ENCODE measurements at regions not wholly inside any gene's neighbourhood (a gene's known extent, or its start where the extent isn't known, plus 50 kb on each side); places are given as distances from the start of the nearest gene placed in this dataset.

GRCh38 chr4:152098365-152099060, 337.7 kb upstream of the GATB start:
- CTCF ChIA-PET, result interaction anchor here (0.7 kb wide), 1 partner anchor 180 kb away, joined by 3 read pairs; no protein-coding TSS in a partner anchor
- no peaks in the 10 kb centered on the region for H3K9me3 ChIP-seq (replicated peaks; ENCODE audit: control insufficient read depth, insufficient read depth, low read length)
- no peak overlapping the region for H3K4me2 ChIP-seq (ENCODE audit: control insufficient read depth, insufficient read depth)
- BruUV-seq (replicated peaks), result no TSS peak
- SMC1A ChIA-PET (ENCODE audit: uncharacterized antibody, unreplicated experiment), result no interaction called here
- intact Hi-C loops (cut with micrococcal nuclease; ENCODE audit: unreplicated experiment), result no loop called here
- no peak overlapping the region for H3K9ac ChIP-seq (ENCODE audit: control insufficient read depth, insufficient read depth, low read length)
- no peak for TF ChIP-seq PAX5 (IDR thresholded peaks at IDR 0.05; ENCODE audit: borderline replicate concordance, low read depth, low read length)
- TF ChIP-seq BHLHE40 (IDR thresholded peaks at IDR 0.05; ENCODE audit: borderline replicate concordance in 1 of 2, low read depth in 2 of 2, low read length in 1 of 2), result no peak
- TF ChIP-seq NR2C2 (IDR thresholded peaks at IDR 0.05; ENCODE audit: borderline replicate concordance, control insufficient read depth, insufficient read length, low read depth), result no peak
- RAD21 ChIA-PET (ENCODE audit: unreplicated experiment), result no interaction called here
- H3K79me2 ChIP-seq (ENCODE audit: control insufficient read depth, insufficient read depth, low read length), result no peaks in the 10 kb centered on the region
- H3K4me3 ChIP-seq, result no peak overlapping the region
- FAIRE-seq (no peak), ATAC-seq (no peak), DNase-seq (ENCODE audit: low read depth, low spot score) (no peak)
- H3K27ac ChIP-seq (ENCODE audit: control insufficient read depth, insufficient read depth), result no peak overlapping the region
- POLR2A ChIA-PET, result no interaction called here
- in situ Hi-C loops (cut with MboI), result no loop called here
- WGBS (ENCODE audit: insufficient coverage, insufficient replicate concordance, low lambda C conversion rate, missing lambda C conversion rate), result 71% methylated on average over 8 of the region's 8 CpGs
- peaks cover 8% of the 10 kb centered on the region for H3K4me1 ChIP-seq (ENCODE audit: control insufficient read depth, insufficient read depth, low read length)
- no peaks in the 10 kb centered on the region for H4K20me1 ChIP-seq (ENCODE audit: control insufficient read depth, insufficient read depth)
- no peak overlapping the region for H2AFZ ChIP-seq (ENCODE audit: control insufficient read depth, low read depth, low read length)
- no peaks in the 10 kb centered on the region for H3K36me3 ChIP-seq (ENCODE audit: control insufficient read depth in 2 of 2, insufficient read depth in 2 of 2, low read length in 1 of 2)
- no peaks in the 10 kb centered on the region for H3K27me3 ChIP-seq (replicated peaks in 1 of 2; ENCODE audit: control insufficient read depth in 2 of 2, insufficient read depth in 2 of 2, low read length in 1 of 2)

DNA sequence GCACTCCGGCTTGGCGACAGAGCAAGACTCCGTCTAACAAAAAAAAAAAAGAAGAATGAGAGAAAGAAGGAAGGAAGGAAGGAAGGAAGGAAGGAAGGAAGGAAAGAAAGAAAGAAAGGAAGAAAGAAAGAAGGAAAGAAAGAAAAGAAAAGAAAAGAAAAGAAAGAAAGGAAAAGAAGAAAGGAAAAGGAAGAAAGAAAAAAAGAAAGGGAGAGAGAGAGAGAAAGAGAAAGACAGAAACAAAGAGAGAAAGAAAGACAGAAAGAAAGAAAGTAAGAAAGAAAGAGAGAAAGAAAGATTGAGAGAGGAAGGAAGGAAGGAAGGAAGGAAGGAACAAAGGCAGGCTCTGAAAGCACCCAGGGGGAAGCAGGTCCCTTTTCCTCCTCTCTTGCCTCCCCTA, 336.6 kb upstream of the GATB start:
- intact Hi-C loops (cut with micrococcal nuclease; ENCODE audit: unreplicated experiment), result no loop called here
- no peaks in the 10 kb centered on the region for H3K79me2 ChIP-seq (ENCODE audit: control insufficient read depth, insufficient read depth, low read length)
- TF ChIP-seq ZNF384 (IDR thresholded peaks at IDR 0.05; ENCODE audit: borderline replicate concordance, low read depth, low read length) (no peak), KLF5 (IDR thresholded peaks at IDR 0.05; ENCODE audit: partially characterized antibody) (no peak), SRF (IDR thresholded peaks at IDR 0.05; ENCODE audit: low read depth in 2 of 2, low read length in 2 of 2) (no peak), YBX1 (IDR thresholded peaks at IDR 0.05) (no peak), DPF2 (IDR thresholded peaks at IDR 0.05) (no peak), RUNX3 (IDR thresholded peaks at IDR 0.05; ENCODE audit: low read length) (no peak), SIN3A (IDR thresholded peaks at IDR 0.05; ENCODE audit: low read depth, low read length) (no peak), IRF4 (IDR thresholded peaks at IDR 0.05; ENCODE audit: low read depth, low read length) (no peak), EZH2 (IDR thresholded peaks at IDR 0.05; ENCODE audit: borderline replicate concordance, control insufficient read depth, low read depth, low read length) (no peak)
- TF ChIP-seq, protein P1, sequence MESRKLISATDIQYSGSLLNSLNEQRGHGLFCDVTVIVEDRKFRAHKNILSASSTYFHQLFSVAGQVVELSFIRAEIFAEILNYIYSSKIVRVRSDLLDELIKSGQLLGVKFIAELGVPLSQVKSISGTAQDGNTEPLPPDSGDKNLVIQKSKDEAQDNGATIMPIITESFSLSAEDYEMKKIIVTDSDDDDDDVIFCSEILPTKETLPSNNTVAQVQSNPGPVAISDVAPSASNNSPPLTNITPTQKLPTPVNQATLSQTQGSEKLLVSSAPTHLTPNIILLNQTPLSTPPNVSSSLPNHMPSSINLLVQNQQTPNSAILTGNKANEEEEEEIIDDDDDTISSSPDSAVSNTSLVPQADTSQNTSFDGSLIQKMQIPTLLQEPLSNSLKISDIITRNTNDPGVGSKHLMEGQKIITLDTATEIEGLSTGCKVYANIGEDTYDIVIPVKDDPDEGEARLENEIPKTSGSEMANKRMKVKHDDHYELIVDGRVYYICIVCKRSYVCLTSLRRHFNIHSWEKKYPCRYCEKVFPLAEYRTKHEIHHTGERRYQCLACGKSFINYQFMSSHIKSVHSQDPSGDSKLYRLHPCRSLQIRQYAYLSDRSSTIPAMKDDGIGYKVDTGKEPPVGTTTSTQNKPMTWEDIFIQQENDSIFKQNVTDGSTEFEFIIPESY (IDR thresholded peaks at IDR 0.05), result no peak

More for the DNA sequence above, 336.6 kb upstream of the GATB start:
- H3K27ac ChIP-seq (ENCODE audit: control insufficient read depth, insufficient read depth), result no peak overlapping the region
- no peak overlapping the region for H3K9ac ChIP-seq (ENCODE audit: control insufficient read depth, insufficient read depth, low read length)
- no peak overlapping the region for H3K4me2 ChIP-seq (ENCODE audit: control insufficient read depth, insufficient read depth)
- H2AFZ ChIP-seq (ENCODE audit: control insufficient read depth, low read depth, low read length), result no peak overlapping the region
- CTCF ChIA-PET, result no interaction called here
- ATAC-seq (no peak), DNase-seq (ENCODE audit: low read depth, low spot score) (no peak), FAIRE-seq (no peak)
- H3K4me1 ChIP-seq (ENCODE audit: control insufficient read depth, insufficient read depth, low read length), result peaks cover 8% of the 10 kb centered on the region
- POLR2A ChIA-PET, result no interaction called here
- no peaks in the 10 kb centered on the region for H3K36me3 ChIP-seq (ENCODE audit: control insufficient read depth in 2 of 2, insufficient read depth in 2 of 2, low read length in 1 of 2)
- in situ Hi-C loops (cut with MboI), result no loop called here
- H3K27me3 ChIP-seq (replicated peaks in 1 of 2; ENCODE audit: control insufficient read depth in 2 of 2, insufficient read depth in 2 of 2, low read length in 1 of 2), result no peaks in the 10 kb centered on the region
- H3K4me3 ChIP-seq, result no peak overlapping the region
- BruUV-seq (replicated peaks), result no TSS peak
- RAD21 ChIA-PET (ENCODE audit: unreplicated experiment), result no interaction called here
- H4K20me1 ChIP-seq (ENCODE audit: control insufficient read depth, insufficient read depth), result no peaks in the 10 kb centered on the region
- WGBS (ENCODE audit: insufficient coverage, insufficient replicate concordance, low lambda C conversion rate, missing lambda C conversion rate), result no CpG with 5 or more reads among the region's 3 CpGs
- SMC1A ChIA-PET (ENCODE audit: uncharacterized antibody, unreplicated experiment), result interaction anchor here (1.1 kb wide), 1 partner anchor 22 kb away, joined by 4 read pairs; no protein-coding TSS in a partner anchor
- no peaks in the 10 kb centered on the region for H3K9me3 ChIP-seq (replicated peaks; ENCODE audit: control insufficient read depth, insufficient read depth, low read length)

All from GM12878 (cell line).